WERI-Rb-1 (cell line): ENCODE measurements at regions not wholly inside any gene's neighbourhood (a gene's known extent, or its start where the extent isn't known, plus 50 kb on each side); places are given as distances from the start of the nearest gene placed in this dataset.

Experiments used
- DNase-seq: peaks from one replicate; pipeline ENCODE4 v3.0.0-alpha.2; 2020
- H3K27ac ChIP-seq: fragments of 250-450 bp; sonication (Bioruptor Pico); 2 replicates; pipeline ENCODE4 v1.5.1; 2020; ENCODE audit warnings: mild to moderate bottlenecking, moderate library complexity
- H3K27me3 ChIP-seq: fragments of 250-450 bp; sonication (Bioruptor Pico); 2 replicates; pipeline ENCODE4 v1.5.1; 2021; ENCODE audit warnings: mild to moderate bottlenecking, low read depth, moderate library complexity; ENCODE audit not compliant: insufficient read depth, severe bottlenecking
- H3K36me3 ChIP-seq: fragments of 250-450 bp; sonication (Bioruptor Pico); 2 replicates; pipeline ENCODE4 v1.5.1; 2020; ENCODE audit warnings: mild to moderate bottlenecking, moderate library complexity
- H3K4me3 ChIP-seq: 2 replicates; pipeline ENCODE4 v1.5.1; 2011; ENCODE audit warnings: low read depth, mild to moderate bottlenecking, control low read depth, low read length
- H3K9me3 ChIP-seq: fragments of 250-450 bp; sonication (Bioruptor Pico); 2 replicates; pipeline ENCODE4 v1.5.1; 2021; ENCODE audit warnings: mild to moderate bottlenecking, moderate library complexity; ENCODE audit not compliant: severe bottlenecking
- CTCF ChIP-seq: IDR thresholded peaks from 2 replicates; pipeline ENCODE4 v1.5.1; 2011; ENCODE audit warnings: low read depth, mild to moderate bottlenecking, control low read depth, inconsistent platforms, low read length

DNA sequence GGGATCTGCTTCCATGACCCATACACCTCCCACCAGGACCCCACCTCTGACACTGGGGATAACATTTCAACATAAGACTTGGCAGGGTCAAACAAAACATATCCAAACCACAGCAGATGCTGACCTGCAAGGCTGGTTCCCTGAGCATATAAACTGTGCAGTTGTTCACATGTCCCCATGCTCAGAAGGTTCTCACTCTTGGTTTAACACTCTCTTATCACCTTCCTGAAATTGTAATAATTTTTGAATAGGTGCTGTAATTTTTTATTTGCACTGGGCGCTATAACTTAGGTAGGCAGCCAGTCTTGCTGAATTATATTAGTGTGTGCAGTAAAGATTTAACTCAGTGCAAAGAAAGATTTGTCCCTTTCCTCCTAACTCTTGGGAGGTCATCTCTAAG, 824.8 kb upstream of the SOX9 start:
- Histone ChIP-seq H3K27ac (no peak overlapping the region), H3K27me3 (peaks cover 8% of the 10 kb centered on the region), H3K4me3 (no peak overlapping the region), H3K36me3 (no peaks in the 10 kb centered on the region), H3K9me3 (no peaks in the 10 kb centered on the region)
- TF ChIP-seq CTCF = no peak
- no peak for DNase-seq

GRCh38 chr17:71301063-71301462, 819.8 kb upstream of the SOX9 start:
- Histone ChIP-seq H3K27me3 (peaks cover 10% of the 10 kb centered on the region), H3K9me3 (no peaks in the 10 kb centered on the region), H3K36me3 (no peaks in the 10 kb centered on the region), H3K4me3 (no peak overlapping the region), H3K27ac (no peak overlapping the region)
- no peak for TF ChIP-seq CTCF
- DNase-seq = no peak

- H3K36me3 ChIP-seq = no peaks in the 10 kb centered on the region
- no peaks in the 10 kb centered on the region for H3K9me3 ChIP-seq
- TF ChIP-seq CTCF = no peak
Observed at GRCh38 chr17:71302721-71303549, 817.9 kb upstream of the SOX9 start.

GRCh38 chr17:71304498-71305158, 816.2 kb upstream of the SOX9 start:
- no peaks in the 10 kb centered on the region for H3K9me3 ChIP-seq
- no peak overlapping the region for H3K4me3 ChIP-seq
- no peaks in the 10 kb centered on the region for H3K36me3 ChIP-seq
- H3K27me3 ChIP-seq = peaks cover 20% of the 10 kb centered on the region
- peak; percentile 30; the same call in 1 of the 2 replicates for TF ChIP-seq CTCF
- peak; percentile 12 for DNase-seq
- H3K27ac ChIP-seq = no peak overlapping the region

More at GRCh38 chr17:71302721-71303549, 817.9 kb upstream of the SOX9 start:
- Histone ChIP-seq H3K27ac (no peak overlapping the region), H3K4me3 (no peak overlapping the region), H3K27me3 (peaks cover 23% of the 10 kb centered on the region)
- DNase-seq = no peak

- no peaks in the 10 kb centered on the region for H3K9me3 ChIP-seq
- H3K4me3 ChIP-seq = no peak overlapping the region
- H3K27ac ChIP-seq = no peak overlapping the region
- TF ChIP-seq CTCF = no peak
- H3K36me3 ChIP-seq = no peaks in the 10 kb centered on the region
- no peak for DNase-seq
- peaks cover 43% of the 10 kb centered on the region for H3K27me3 ChIP-seq
Observed at GRCh38 chr17:71313866-71314265, 807.0 kb upstream of the SOX9 start.
